Neutrophil (primary cell): ENCODE measurements at regions not wholly inside any gene's neighbourhood (a gene's known extent, or its start where the extent isn't known, plus 50 kb on each side); places are given as distances from the start of the nearest gene placed in this dataset.

ENCODE experiments used
- H3K27ac ChIP-seq: fragments of 200-600 bp; sonication (generic); 2 replicates; pipeline ENCODE4 v1.5.1; 2016; ENCODE audit warnings: mild to moderate bottlenecking, moderate library complexity
- H3K27me3 ChIP-seq: fragments of 200-600 bp; sonication (generic); 2 replicates; pipeline ENCODE4 v1.6.0; 2016; ENCODE audit warnings: mild to moderate bottlenecking
- H3K36me3 ChIP-seq: fragments of 200-600 bp; sonication (generic); 2 replicates; pipeline ENCODE4 v1.5.1; 2017
- H3K4me1 ChIP-seq, 2 experiments: fragments of 200-600 bp in 1 of 2; sonication (generic) in 1 of 2; 1 replicate in 1 of 2; 2 replicates in 1 of 2; pipeline versions ENCODE4 v1.5.1 to v1.6.1; 2013 to 2016; ENCODE audit warnings: low read depth in 1 of 2, low read length in 1 of 2, mild to moderate bottlenecking in 1 of 2, moderate library complexity in 1 of 2; ENCODE audit not compliant: control insufficient read depth in 1 of 2, insufficient read depth in 1 of 2
- H3K4me3 ChIP-seq, 2 experiments: fragments of 200-600 bp in 1 of 2; sonication (generic) in 1 of 2; 1 replicate in 1 of 2; 2 replicates in 1 of 2; pipeline ENCODE4 v1.5.1; 2013 to 2016; ENCODE audit warnings: low read depth in 1 of 2, low read length in 1 of 2, mild to moderate bottlenecking in 1 of 2, moderate library complexity in 1 of 2
- H3K9me3 ChIP-seq: fragments of 200-600 bp; sonication (generic); 2 replicates; pipeline ENCODE4 v1.5.1; 2016
- CTCF ChIP-seq: fragments of 200-600 bp; sonication (generic); IDR thresholded peaks from 2 replicates; pipeline ENCODE4 v1.5.1; 2016; ENCODE audit warnings: antibody characterized with exemption

GRCh38 chr18:37956020-37956419 lies 390.4 kb upstream of the CELF4 start:
- no peak for TF ChIP-seq CTCF
- Histone ChIP-seq H3K36me3 (no peaks in the 10 kb centered on the region), H3K9me3 (no peaks in the 10 kb centered on the region), H3K4me3 (no peak overlapping the region), H3K27me3 (no peaks in the 10 kb centered on the region), H3K4me1 (no peaks in the 10 kb centered on the region), H3K27ac (no peak overlapping the region)

GRCh38 chr18:37955201-37955600 lies 389.6 kb upstream of the CELF4 start:
- no peaks in the 10 kb centered on the region for H3K27me3 ChIP-seq
- no peaks in the 10 kb centered on the region for H3K4me1 ChIP-seq
- H3K27ac ChIP-seq: no peak overlapping the region
- TF ChIP-seq CTCF: no peak
- H3K4me3 ChIP-seq: no peak overlapping the region
- no peaks in the 10 kb centered on the region for H3K36me3 ChIP-seq
- H3K9me3 ChIP-seq: no peaks in the 10 kb centered on the region

GRCh38 chr18:37953876-37954275 lies 388.3 kb upstream of the CELF4 start:
- H3K27ac ChIP-seq: no peak overlapping the region
- H3K36me3 ChIP-seq: no peaks in the 10 kb centered on the region
- no peaks in the 10 kb centered on the region for H3K4me1 ChIP-seq
- no peaks in the 10 kb centered on the region for H3K9me3 ChIP-seq
- no peak for TF ChIP-seq CTCF
- H3K27me3 ChIP-seq: no peaks in the 10 kb centered on the region
- no peak overlapping the region for H3K4me3 ChIP-seq

GRCh38 chr18:37948471-37948870 lies 382.9 kb upstream of the CELF4 start:
- H3K27me3 ChIP-seq: no peaks in the 10 kb centered on the region
- no peaks in the 10 kb centered on the region for H3K36me3 ChIP-seq
- no peak overlapping the region for H3K27ac ChIP-seq
- no peak for TF ChIP-seq CTCF
- no peak overlapping the region for H3K4me3 ChIP-seq
- H3K4me1 ChIP-seq: no peaks in the 10 kb centered on the region
- no peaks in the 10 kb centered on the region for H3K9me3 ChIP-seq

- no peaks in the 10 kb centered on the region for H3K4me1 ChIP-seq
- H3K9me3 ChIP-seq: no peaks in the 10 kb centered on the region
- H3K36me3 ChIP-seq: no peaks in the 10 kb centered on the region
- H3K4me3 ChIP-seq: no peak overlapping the region
- no peak for TF ChIP-seq CTCF
- no peak overlapping the region for H3K27ac ChIP-seq
- no peaks in the 10 kb centered on the region for H3K27me3 ChIP-seq
Observed at GRCh38 chr18:37946324-37946723, 380.7 kb upstream of the CELF4 start.

- Histone ChIP-seq H3K4me1 (no peaks in the 10 kb centered on the region), H3K27me3 (no peaks in the 10 kb centered on the region), H3K9me3 (no peaks in the 10 kb centered on the region), H3K36me3 (no peaks in the 10 kb centered on the region), H3K27ac (no peak overlapping the region), H3K4me3 (no peak overlapping the region)
- TF ChIP-seq CTCF: no peak
Observed at GRCh38 chr18:37944700-37945270, 379.2 kb upstream of the CELF4 start.
